ENCODE measurements at regions not wholly inside any gene's neighbourhood (a gene's known extent, or its start where the extent isn't known, plus 50 kb on each side); places are given as distances from the start of the nearest gene placed in this dataset.

DNA sequence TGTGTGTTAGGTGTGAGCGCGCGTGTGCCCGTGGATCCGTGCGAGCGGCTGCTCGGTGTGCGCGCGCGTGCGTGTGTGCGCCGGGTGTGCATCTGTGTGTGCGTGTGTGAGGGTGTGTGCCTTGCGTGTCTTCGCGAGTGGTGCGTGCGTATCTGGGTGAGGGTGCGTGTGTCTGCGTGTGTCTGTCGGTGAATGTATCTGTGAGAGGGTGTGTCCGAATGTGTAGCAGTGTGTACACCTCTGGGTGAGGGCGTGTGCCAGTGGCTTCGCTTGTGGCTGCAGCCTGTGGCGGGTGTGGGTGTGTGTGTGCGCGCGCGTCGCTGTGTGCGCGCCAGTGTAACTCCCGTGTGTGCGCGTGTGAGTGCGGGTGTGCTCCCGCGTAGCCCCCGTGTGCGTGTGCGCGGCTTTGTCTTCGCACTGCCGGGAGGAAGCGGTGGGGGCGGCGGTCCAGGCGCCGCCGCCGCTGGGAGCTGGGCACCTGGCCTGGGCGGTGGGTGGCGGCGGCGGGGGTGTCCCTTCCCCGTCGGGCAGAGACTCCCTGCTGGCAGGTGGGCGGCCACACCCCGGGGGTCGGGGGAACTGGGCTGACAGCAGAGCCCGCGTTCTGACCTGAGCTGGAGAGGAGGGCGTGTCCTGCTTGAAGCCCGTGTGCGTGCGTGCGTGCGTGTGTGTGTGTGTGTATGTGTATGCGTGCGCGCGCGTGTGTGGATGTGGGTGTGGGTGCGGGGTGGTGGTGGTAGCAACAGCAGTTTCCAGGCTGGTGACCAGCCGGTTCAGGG is 61.3 kb upstream of the EPB41L1 start:
- DNase-seq = peak; percentile 63
- ChIA-PET CTCF (interaction anchor here (0.7 kb wide), 1 partner anchor 99 kb away, joined by 3 read pairs; no protein-coding TSS in a partner anchor), POLR2A (interaction anchor here (0.6 kb wide), 1 partner anchor 111 kb away, joined by 3 read pairs; no protein-coding TSS in a partner anchor)
- Mint-ChIP-seq H3K27ac (peak overlapping the region; percentile 7), H3K27me3 (peaks cover 34% of the 10 kb centered on the region), H3K4me3 (peak overlapping the region; percentile 77), H3K36me3 (ENCODE audit: low read depth) (no peaks in the 10 kb centered on the region), H3K9me3 (no peaks in the 10 kb centered on the region), H3K4me1 (ENCODE audit: low read depth) (peaks cover 11% of the 10 kb centered on the region)
- intact Hi-C loops (cut with micrococcal nuclease) = no loop called here
- peak; percentile 51 for ATAC-seq
- TF ChIP-seq, protein P1, sequence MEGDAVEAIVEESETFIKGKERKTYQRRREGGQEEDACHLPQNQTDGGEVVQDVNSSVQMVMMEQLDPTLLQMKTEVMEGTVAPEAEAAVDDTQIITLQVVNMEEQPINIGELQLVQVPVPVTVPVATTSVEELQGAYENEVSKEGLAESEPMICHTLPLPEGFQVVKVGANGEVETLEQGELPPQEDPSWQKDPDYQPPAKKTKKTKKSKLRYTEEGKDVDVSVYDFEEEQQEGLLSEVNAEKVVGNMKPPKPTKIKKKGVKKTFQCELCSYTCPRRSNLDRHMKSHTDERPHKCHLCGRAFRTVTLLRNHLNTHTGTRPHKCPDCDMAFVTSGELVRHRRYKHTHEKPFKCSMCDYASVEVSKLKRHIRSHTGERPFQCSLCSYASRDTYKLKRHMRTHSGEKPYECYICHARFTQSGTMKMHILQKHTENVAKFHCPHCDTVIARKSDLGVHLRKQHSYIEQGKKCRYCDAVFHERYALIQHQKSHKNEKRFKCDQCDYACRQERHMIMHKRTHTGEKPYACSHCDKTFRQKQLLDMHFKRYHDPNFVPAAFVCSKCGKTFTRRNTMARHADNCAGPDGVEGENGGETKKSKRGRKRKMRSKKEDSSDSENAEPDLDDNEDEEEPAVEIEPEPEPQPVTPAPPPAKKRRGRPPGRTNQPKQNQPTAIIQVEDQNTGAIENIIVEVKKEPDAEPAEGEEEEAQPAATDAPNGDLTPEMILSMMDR (IDR thresholded peaks at IDR 0.05) = no peak

DNA sequence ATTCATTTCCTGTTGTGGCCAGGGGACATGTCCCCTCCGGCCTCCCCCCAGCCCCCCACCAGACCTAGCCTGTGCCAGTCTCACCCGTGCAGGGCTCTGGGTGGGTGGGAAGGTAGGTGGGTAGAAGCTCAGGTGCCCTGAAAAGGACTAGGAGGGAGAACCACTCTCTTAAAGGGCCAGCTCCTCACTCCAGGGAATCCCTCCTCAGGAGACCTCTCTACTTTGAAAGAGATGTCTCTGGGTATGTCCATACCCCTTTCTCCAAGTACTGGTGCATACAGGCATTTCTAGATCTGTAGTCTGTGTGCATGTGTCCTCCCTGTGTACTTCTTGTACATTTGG is 60.8 kb upstream of the EPB41L1 start:
- CTCF ChIA-PET = interaction anchor here (0.7 to 1.9 kb wide), 2 partner anchors 45 to 100 kb away, joined by 3 to 4 read pairs; no protein-coding TSS in a partner anchor
- intact Hi-C loops (cut with micrococcal nuclease) = no loop called here
- POLR2A ChIA-PET = interaction anchor here (0.6 kb wide), 1 partner anchor 111 kb away, joined by 3 read pairs; no protein-coding TSS in a partner anchor
- DNase-seq (no peak), ATAC-seq (no peak)
- Mint-ChIP-seq H3K27me3 (peaks cover 34% of the 10 kb centered on the region), H3K4me3 (peak overlapping the region; percentile 77), H3K4me1 (ENCODE audit: low read depth) (peaks cover 14% of the 10 kb centered on the region), H3K27ac (no peak overlapping the region), H3K36me3 (ENCODE audit: low read depth) (no peaks in the 10 kb centered on the region), H3K9me3 (no peaks in the 10 kb centered on the region)
- TF ChIP-seq, protein P1 (IDR thresholded peaks at IDR 0.05) = no peak

DNA sequence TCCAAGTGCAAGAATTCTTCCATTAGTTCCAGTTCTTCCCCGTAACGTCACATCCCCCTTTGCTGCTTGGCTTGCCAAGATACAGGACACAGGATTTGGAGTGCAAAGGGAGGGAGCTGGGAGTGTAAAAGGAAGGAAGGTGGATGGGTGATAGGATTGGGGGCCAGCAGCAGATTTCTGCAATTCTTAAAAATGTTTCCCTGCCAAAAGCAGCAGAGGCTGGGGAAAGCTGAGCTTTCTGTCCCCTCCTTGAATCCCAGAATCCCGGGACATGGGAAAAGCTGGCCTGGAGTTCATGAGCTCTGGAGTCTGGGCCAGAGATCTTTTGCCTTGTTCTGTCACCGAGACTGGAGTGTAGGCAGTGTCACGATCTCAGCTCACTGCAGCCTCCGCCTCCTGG is 60.0 kb upstream of the EPB41L1 start:
- TF ChIP-seq, protein P1 (IDR thresholded peaks at IDR 0.05) = no peak
- intact Hi-C loops (cut with micrococcal nuclease) = no loop called here
- H3K27me3 Mint-ChIP-seq = peaks cover 34% of the 10 kb centered on the region
- H3K36me3 Mint-ChIP-seq (ENCODE audit: low read depth) = no peaks in the 10 kb centered on the region
- peaks cover 14% of the 10 kb centered on the region for H3K4me1 Mint-ChIP-seq (ENCODE audit: low read depth)
- CTCF ChIA-PET = interaction anchor here (1.2 to 1.9 kb wide), 2 partner anchors 44 to 141 kb away, joined by 3 to 4 read pairs; partner anchors contain the start of gene SCAND1
- DNase-seq (no peak), ATAC-seq (no peak)
- no peaks in the 10 kb centered on the region for H3K9me3 Mint-ChIP-seq
- POLR2A ChIA-PET = no interaction called here
- H3K27ac Mint-ChIP-seq = no peak overlapping the region
- no peak overlapping the region for H3K4me3 Mint-ChIP-seq

DNA sequence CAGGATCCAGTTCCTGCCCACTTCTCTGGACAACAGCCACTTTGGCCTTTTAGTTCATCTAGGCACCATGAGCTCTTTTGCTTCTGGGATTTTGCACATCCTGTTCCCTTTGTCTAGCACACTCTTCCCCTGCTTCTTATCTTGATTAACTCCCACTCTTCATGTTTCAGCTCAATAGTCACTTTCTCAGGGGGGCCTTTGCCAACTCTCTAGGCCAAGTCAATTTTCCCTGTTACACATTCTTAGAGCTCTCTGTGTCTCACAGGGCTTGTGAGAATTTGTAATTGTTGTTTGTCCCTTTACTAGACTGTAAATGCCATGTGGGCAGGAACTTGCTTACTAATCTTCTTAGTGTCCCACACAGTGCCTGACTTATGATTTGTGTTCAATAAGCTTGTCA is 58.1 kb upstream of the EPB41L1 start:
- peaks cover 14% of the 10 kb centered on the region for H3K4me1 Mint-ChIP-seq (ENCODE audit: low read depth)
- ChIA-PET CTCF (interaction anchor here (1.0 to 2.4 kb wide), 4 partner anchors 8 to 103 kb away, joined by 3 to 5 read pairs (median 5); no protein-coding TSS in a partner anchor), POLR2A (interaction anchor here (1.6 kb wide), 1 partner anchor 142 kb away, joined by 4 read pairs; the partner anchor contains the start of gene SCAND1)
- ATAC-seq (peak; percentile 17), DNase-seq (no peak)
- no peaks in the 10 kb centered on the region for H3K36me3 Mint-ChIP-seq (ENCODE audit: low read depth)
- peaks cover 20% of the 10 kb centered on the region for H3K27me3 Mint-ChIP-seq
- no peak overlapping the region for H3K27ac Mint-ChIP-seq
- TF ChIP-seq, protein P1 (IDR thresholded peaks at IDR 0.05) = no peak
- intact Hi-C loops (cut with micrococcal nuclease) = no loop called here
- H3K9me3 Mint-ChIP-seq = no peaks in the 10 kb centered on the region
- no peak overlapping the region for H3K4me3 Mint-ChIP-seq
